Spleen (tissue), 11 donors: ENCODE measurements at regions not wholly inside any gene's neighbourhood (a gene's known extent, or its start where the extent isn't known, plus 50 kb on each side); places are given as distances from the start of the nearest gene placed in this dataset.

ENCODE experiments used
- DNase-seq: peaks from one replicate; pipeline ENCODE4 v3.0.0-alpha.2; 2020
- H3K27ac ChIP-seq, 8 donors: fragments of 200-600 bp; sonication (generic) in 7 of 8; 1 replicate in 4 of 8; 2 replicates in 4 of 8; pipeline versions ENCODE4 v1.5.0 to v1.8.0; 2016 to 2021; ENCODE audit warnings: inconsistent platforms in 4 of 8, mild to moderate bottlenecking in 4 of 8, moderate library complexity in 1 of 8
- H3K27me3 ChIP-seq, 7 donors: fragments of 200-600 bp; sonication (generic) in 6 of 7; replicated peaks in 1 of 7; 1 replicate in 4 of 7; 2 replicates in 3 of 7; pipeline versions ENCODE4 v1.5.0 to v1.8.0; 2016 to 2021; ENCODE audit warnings: inconsistent platforms in 3 of 7, mild to moderate bottlenecking in 1 of 7
- H3K36me3 ChIP-seq, 6 donors: fragments of 200-600 bp; sonication (generic) in 5 of 6; 1 replicate in 4 of 6; 2 replicates in 2 of 6; pipeline versions ENCODE4 v1.5.0 to v1.8.0; 2016 to 2021; ENCODE audit warnings: inconsistent platforms in 2 of 6
- H3K4me1 ChIP-seq, 6 donors: fragments of 200-600 bp; sonication (generic) in 5 of 6; 1 replicate in 3 of 6; 2 replicates in 3 of 6; pipeline versions ENCODE4 v1.5.0 to v1.8.0; 2016 to 2021; ENCODE audit warnings: inconsistent platforms in 3 of 6
- H3K4me3 ChIP-seq, 8 donors: fragments of 200-600 bp; sonication (generic) in 7 of 8; 1 replicate in 4 of 8; 2 replicates in 4 of 8; pipeline versions ENCODE4 v1.5.0 to v1.8.0; 2016 to 2021; ENCODE audit warnings: inconsistent platforms in 4 of 8, mild to moderate bottlenecking in 4 of 8, moderate library complexity in 2 of 8
- H3K9me3 ChIP-seq, 8 donors: fragments of 200-600 bp; sonication (generic) in 7 of 8; 1 replicate in 4 of 8; 2 replicates in 4 of 8; pipeline versions ENCODE4 v1.5.0 to v1.8.0; 2016 to 2021; ENCODE audit warnings: inconsistent platforms in 4 of 8
- CTCF ChIP-seq, 11 experiments: fragments of 200-600 bp in 7 of 11; fragments of 450-650 bp in 4 of 11; sonication (generic) in 4 of 11; IDR thresholded peaks in 8 of 11; conservative IDR thresholded peaks in 3 of 11; 1 replicate in 7 of 11; 2 replicates in 4 of 11; pipeline versions ENCODE4 v1.4.0 to v1.8.0; 2016 to 2021; ENCODE audit warnings: antibody characterized with exemption in 11 of 11, inconsistent platforms in 4 of 11, mild to moderate bottlenecking in 1 of 11
- POLR2A ChIP-seq, 3 donors: fragments of 450-650 bp; IDR thresholded peaks; one replicate each; pipeline ENCODE4 v1.5.1; 2017; ENCODE audit warnings: antibody characterized with exemption in 3 of 3, mild to moderate bottlenecking in 1 of 3
- POLR2AphosphoS5 ChIP-seq, 3 donors: sonication (generic); formaldehyde crosslinking; IDR thresholded peaks; one replicate each; pipeline ENCODE4 v1.5.1; 2017; ENCODE audit warnings: antibody characterized with exemption in 3 of 3
- WGBS, 5 donors: extraction: QIAGEN DNeasy Blood & Tissue Kit in 3 of 5; methylation state at CpG; one replicate each; pipeline versions ENCODE4 v1.1.5 to v1.1.7; 2013 to 2018; 5-methylcytosine and 5-hydroxymethylcytosine counted together
- intact Hi-C: fragments of 100-400 bp; cut with DNase I; formaldehyde crosslinking; loops from one replicate; pipeline ENCODE4 v1.15.0; 2023; ENCODE audit warnings: low total_unique reads
- donor health status: healthy with polysubstance abuse.
- donor health status: DM: no; HTN: no; CAD: no; lungs with moderate emphysema.
- donor health status: DM: no; HTN: no; CAD: no.
- donor health status: Bipolar disorder and iron deficiency.
- donor health status: healthy.
- donor health status: DM: no; HTN: no; CAD: no.
- donor health status: DM: yes; HTN: yes; CAD: no.

DNA sequence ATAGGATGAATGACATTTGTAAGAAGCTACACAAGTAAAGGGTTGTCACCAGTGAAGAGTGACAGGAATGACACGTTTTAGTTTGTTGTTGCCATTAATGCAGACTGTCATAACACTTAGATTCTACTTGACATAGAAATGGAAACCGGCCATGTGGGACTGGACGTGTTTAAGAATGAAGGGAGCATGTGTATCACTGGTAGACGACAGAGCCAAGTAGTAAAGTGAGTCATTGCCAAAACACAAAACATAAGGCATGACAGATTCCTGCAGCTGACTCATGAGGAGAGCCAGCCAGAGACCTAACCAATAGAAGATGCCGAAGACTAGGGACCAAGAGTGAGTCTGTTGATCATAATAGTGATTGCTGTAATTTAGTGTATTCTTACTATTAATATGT is 106.2 kb upstream of the PLAAT1 start:
- no peak for DNase-seq
- H3K4me1 ChIP-seq = no peaks in the 10 kb centered on the region
- no peaks in the 10 kb centered on the region for H3K9me3 ChIP-seq
- H3K27ac ChIP-seq = no peak overlapping the region
- no peak overlapping the region for H3K4me3 ChIP-seq
- WGBS, 5 donors = 56 to 80% (median 74%) methylated on average over 5 of the region's 5 CpGs
- intact Hi-C loops = no loop called here
- no peaks in the 10 kb centered on the region for H3K36me3 ChIP-seq
- no peak for TF ChIP-seq POLR2AphosphoS5 (IDR thresholded peaks at IDR 0.05)
- TF ChIP-seq CTCF (IDR thresholded peaks at IDR 0.05 in 8 of 11, conservative IDR thresholded peaks at IDR 0.05 in 3 of 11) = no peak
- TF ChIP-seq POLR2A (IDR thresholded peaks at IDR 0.05) = no peak
- H3K27me3 ChIP-seq = no peaks in the 10 kb centered on the region

DNA sequence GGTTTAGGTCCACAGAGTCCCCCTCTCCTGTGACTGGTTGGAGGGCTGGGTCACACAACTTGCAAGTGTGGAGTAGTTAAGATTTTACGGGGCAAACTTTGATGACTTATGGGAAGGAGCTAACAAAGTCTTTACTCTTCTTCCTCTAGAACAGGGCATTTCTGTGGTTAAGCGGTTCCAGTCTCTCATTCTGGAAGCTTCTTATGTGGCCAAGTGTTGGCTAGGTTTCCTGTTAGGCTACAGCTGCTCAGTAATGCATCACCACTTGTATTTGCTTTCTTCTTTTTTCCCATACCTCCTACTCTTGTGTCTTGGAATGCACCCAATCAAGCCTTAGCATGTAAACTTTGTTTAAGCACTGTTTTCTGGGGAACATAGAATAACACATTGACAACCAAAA is 100.6 kb upstream of the PLAAT1 start:
- no peak for DNase-seq
- no peaks in the 10 kb centered on the region for H3K9me3 ChIP-seq
- H3K4me1 ChIP-seq = no peaks in the 10 kb centered on the region
- H3K4me3 ChIP-seq = no peak overlapping the region
- TF ChIP-seq POLR2A (IDR thresholded peaks at IDR 0.05) = no peak
- no peak for TF ChIP-seq POLR2AphosphoS5 (IDR thresholded peaks at IDR 0.05)
- TF ChIP-seq CTCF (IDR thresholded peaks at IDR 0.05 in 8 of 11, conservative IDR thresholded peaks at IDR 0.05 in 3 of 11) = no peak
- H3K36me3 ChIP-seq = no peaks in the 10 kb centered on the region
- no peak overlapping the region for H3K27ac ChIP-seq
- no peaks in the 10 kb centered on the region for H3K27me3 ChIP-seq
- 77 to 84% (median 84%) methylated on average over 2 of the region's 2 CpGs for WGBS, 5 donors
- intact Hi-C loops = no loop called here

- no peak for DNase-seq
- WGBS, 5 donors = 84 to 96% (median 89%) methylated on average over 3 of the region's 3 CpGs
- no peaks in the 10 kb centered on the region for H3K36me3 ChIP-seq
- no peaks in the 10 kb centered on the region for H3K27me3 ChIP-seq
- no peak overlapping the region for H3K27ac ChIP-seq
- no peaks in the 10 kb centered on the region for H3K4me1 ChIP-seq
- TF ChIP-seq POLR2AphosphoS5 (IDR thresholded peaks at IDR 0.05) (no peak), POLR2A (IDR thresholded peaks at IDR 0.05) (no peak), CTCF (IDR thresholded peaks at IDR 0.05 in 8 of 11, conservative IDR thresholded peaks at IDR 0.05 in 3 of 11) (no peak)
- H3K9me3 ChIP-seq = no peaks in the 10 kb centered on the region
- no peak overlapping the region for H3K4me3 ChIP-seq
- intact Hi-C loops = no loop called here
Observed at GRCh38 chr3:193145248-193145647, 95.8 kb upstream of the PLAAT1 start.

GRCh38 chr3:193148688-193149473 is 92.1 kb upstream of the PLAAT1 start:
- H3K4me3 ChIP-seq = no peak overlapping the region
- intact Hi-C loops = no loop called here
- no peak overlapping the region for H3K27ac ChIP-seq
- no peaks in the 10 kb centered on the region for H3K27me3 ChIP-seq
- no peaks in the 10 kb centered on the region for H3K36me3 ChIP-seq
- no peak for TF ChIP-seq POLR2A (IDR thresholded peaks at IDR 0.05)
- no peak for TF ChIP-seq CTCF (IDR thresholded peaks at IDR 0.05 in 8 of 11, conservative IDR thresholded peaks at IDR 0.05 in 3 of 11)
- no peak for TF ChIP-seq POLR2AphosphoS5 (IDR thresholded peaks at IDR 0.05)
- H3K4me1 ChIP-seq = no peaks in the 10 kb centered on the region
- H3K9me3 ChIP-seq = no peaks in the 10 kb centered on the region
- DNase-seq = no peak
- 64 to 71% (median 66%) methylated on average over 5 of the region's 5 CpGs for WGBS, 5 donors
